HFFc6 (cell line): ENCODE measurements at regions not wholly inside any gene's neighbourhood (a gene's known extent, or its start where the extent isn't known, plus 50 kb on each side); places are given as distances from the start of the nearest gene placed in this dataset.

ENCODE experiments used
- DNase-seq: peaks from one replicate; pipeline ENCODE4 v3.0.0-alpha.2; 2018
- H3K27ac Mint-ChIP-seq: 2 replicates; pipeline ENCODE4 v1.8.0; 2020; ENCODE audit warnings: mild to moderate bottlenecking, mixed read lengths
- H3K27me3 Mint-ChIP-seq: 2 replicates; pipeline ENCODE4 v1.8.0; 2021; ENCODE audit warnings: mild to moderate bottlenecking, moderate library complexity, mixed read lengths; ENCODE audit not compliant: insufficient read depth
- H3K36me3 Mint-ChIP-seq: 2 replicates; pipeline ENCODE4 v1.8.0; 2021; ENCODE audit warnings: low read depth, mixed read lengths
- H3K4me1 Mint-ChIP-seq: 2 replicates; pipeline ENCODE4 v1.8.0; 2020; ENCODE audit warnings: low read depth, mixed read lengths
- H3K4me3 Mint-ChIP-seq: 2 replicates; pipeline ENCODE4 v1.8.0; 2020; ENCODE audit warnings: mild to moderate bottlenecking, moderate library complexity, mixed read lengths
- H3K9me3 Mint-ChIP-seq: 2 replicates; pipeline ENCODE4 v1.8.0; 2020; ENCODE audit warnings: mild to moderate bottlenecking, mixed read lengths
- TF ChIP-seq, protein P1 (sequence below): fragments of 200-600 bp; sonication (generic); IDR thresholded peaks from 2 replicates; pipeline ENCODE4 v1.5.0; 2021; ENCODE audit warnings: antibody characterized with exemption, mild to moderate bottlenecking

DNA sequence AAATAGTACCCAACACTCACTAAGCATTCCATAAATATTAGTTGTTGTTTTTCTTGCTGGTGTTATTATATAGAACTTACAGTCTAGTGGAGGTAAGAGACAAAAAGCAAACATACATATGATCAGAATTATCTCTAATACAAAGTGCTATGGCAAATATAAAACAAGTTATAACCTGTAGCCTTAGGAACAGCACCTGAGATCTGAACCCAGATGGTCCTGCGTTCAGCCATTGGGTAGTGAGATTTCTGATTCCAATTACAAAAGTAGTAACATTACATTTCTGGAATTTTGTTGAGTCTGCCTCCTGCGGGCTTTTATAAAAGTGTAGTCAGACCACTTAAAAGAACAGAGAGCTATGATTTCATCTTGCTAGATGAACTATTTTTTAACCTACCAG lies 242.9 kb upstream of the ZNF462 start:
- peaks cover 4% of the 10 kb centered on the region; the same call in 1 of the 2 replicates for H3K27me3 Mint-ChIP-seq
- TF ChIP-seq, protein P1, sequence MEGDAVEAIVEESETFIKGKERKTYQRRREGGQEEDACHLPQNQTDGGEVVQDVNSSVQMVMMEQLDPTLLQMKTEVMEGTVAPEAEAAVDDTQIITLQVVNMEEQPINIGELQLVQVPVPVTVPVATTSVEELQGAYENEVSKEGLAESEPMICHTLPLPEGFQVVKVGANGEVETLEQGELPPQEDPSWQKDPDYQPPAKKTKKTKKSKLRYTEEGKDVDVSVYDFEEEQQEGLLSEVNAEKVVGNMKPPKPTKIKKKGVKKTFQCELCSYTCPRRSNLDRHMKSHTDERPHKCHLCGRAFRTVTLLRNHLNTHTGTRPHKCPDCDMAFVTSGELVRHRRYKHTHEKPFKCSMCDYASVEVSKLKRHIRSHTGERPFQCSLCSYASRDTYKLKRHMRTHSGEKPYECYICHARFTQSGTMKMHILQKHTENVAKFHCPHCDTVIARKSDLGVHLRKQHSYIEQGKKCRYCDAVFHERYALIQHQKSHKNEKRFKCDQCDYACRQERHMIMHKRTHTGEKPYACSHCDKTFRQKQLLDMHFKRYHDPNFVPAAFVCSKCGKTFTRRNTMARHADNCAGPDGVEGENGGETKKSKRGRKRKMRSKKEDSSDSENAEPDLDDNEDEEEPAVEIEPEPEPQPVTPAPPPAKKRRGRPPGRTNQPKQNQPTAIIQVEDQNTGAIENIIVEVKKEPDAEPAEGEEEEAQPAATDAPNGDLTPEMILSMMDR: no peak
- no peak overlapping the region for H3K27ac Mint-ChIP-seq
- DNase-seq: no peak
- no peak overlapping the region for H3K4me3 Mint-ChIP-seq
- H3K9me3 Mint-ChIP-seq: peaks cover 26% of the 10 kb centered on the region
- no peaks in the 10 kb centered on the region for H3K4me1 Mint-ChIP-seq
- H3K36me3 Mint-ChIP-seq: no peaks in the 10 kb centered on the region; the same call in none of the 2 replicates

DNA sequence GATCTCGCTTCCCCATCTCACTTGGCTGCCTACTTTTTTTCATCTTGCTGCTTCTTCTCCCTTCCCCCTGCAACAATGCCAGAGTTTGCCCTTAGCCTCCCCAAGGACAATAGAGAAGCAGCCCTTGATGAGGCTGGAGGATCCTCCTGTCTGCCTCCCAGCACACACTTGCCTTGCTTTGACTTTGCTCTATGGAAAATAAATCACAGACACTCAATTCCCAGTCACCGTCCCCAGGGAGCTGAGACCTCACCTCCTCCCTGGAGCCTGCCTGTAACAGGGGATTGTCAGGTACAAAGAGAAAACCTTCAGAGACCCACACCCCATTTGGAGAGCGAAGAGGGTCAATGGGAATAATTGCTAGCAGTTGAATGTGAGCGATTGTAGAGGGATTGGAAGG lies 242.1 kb upstream of the ZNF462 start:
- H3K4me3 Mint-ChIP-seq: no peak overlapping the region
- H3K9me3 Mint-ChIP-seq: peaks cover 21% of the 10 kb centered on the region
- no peak overlapping the region for H3K27ac Mint-ChIP-seq
- TF ChIP-seq, protein P1: no peak
- no peaks in the 10 kb centered on the region; the same call in none of the 2 replicates for H3K36me3 Mint-ChIP-seq
- DNase-seq: no peak
- no peaks in the 10 kb centered on the region for H3K4me1 Mint-ChIP-seq
- H3K27me3 Mint-ChIP-seq: peaks cover 4% of the 10 kb centered on the region; the same call in 1 of the 2 replicates

DNA sequence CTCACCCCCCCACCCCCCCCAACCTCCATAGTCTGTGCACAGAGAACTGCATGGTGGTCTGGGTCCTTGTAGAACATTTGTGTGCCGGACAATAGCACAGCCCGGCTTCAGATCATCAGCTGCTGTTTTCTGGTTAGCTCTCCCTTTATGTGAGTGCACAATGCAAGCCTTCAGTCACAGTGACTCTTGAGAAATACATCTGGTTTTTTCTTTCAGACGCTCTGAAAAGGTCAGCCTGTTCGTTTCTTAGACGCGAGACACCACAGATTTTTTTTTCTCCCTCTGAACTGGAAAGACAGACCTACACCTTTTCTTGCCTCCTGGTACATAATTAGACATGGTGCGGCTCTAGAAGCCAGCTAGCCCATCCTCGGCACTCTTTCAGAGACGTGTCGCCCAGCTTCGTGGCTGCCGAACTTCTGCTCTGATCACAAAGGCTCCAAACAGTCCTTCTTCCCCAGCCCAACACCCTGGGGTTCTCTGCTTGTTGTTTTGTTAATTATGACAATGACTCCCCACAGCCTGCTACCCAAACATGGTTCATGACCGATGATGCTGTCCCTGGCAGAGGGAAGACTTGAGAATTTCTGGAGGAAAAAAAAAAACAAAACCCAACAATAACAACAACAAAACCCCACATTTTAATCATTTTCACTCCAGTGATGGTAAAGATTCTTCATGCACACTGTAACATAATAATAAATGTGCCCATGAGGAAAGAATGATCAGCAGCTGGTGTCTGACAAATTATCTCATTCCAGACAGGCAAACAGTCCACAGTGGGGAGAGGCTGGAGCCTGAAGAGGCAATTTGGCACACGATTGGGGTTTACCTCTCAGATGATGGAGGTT lies 241.4 kb upstream of the ZNF462 start:
- TF ChIP-seq, protein P1: no peak
- DNase-seq: no peak
- Mint-ChIP-seq H3K4me3 (no peak overlapping the region), H3K4me1 (no peaks in the 10 kb centered on the region), H3K27ac (no peak overlapping the region), H3K36me3 (no peaks in the 10 kb centered on the region; the same call in none of the 2 replicates), H3K27me3 (peaks cover 4% of the 10 kb centered on the region; the same call in 1 of the 2 replicates), H3K9me3 (peaks cover 21% of the 10 kb centered on the region)

DNA sequence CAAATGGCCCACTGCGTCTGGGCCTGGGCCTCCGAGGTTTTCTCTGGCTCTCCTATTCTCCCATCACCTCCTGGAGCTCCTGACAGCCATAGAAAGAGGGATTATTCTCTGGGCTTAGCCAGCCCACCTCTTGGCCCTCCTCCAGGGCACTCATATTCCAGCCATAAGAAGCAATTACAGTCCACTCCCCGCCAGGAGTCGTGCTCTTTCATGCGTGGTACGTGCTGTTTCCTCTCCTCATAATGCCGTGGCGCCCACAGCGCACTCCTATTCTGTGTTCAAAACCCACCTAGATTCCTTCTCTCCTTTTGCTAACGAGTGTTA lies 240.8 kb upstream of the ZNF462 start:
- Mint-ChIP-seq H3K27ac (no peak overlapping the region), H3K4me1 (no peaks in the 10 kb centered on the region), H3K9me3 (peaks cover 21% of the 10 kb centered on the region), H3K27me3 (peaks cover 4% of the 10 kb centered on the region; the same call in 1 of the 2 replicates), H3K36me3 (no peaks in the 10 kb centered on the region; the same call in none of the 2 replicates), H3K4me3 (no peak overlapping the region)
- TF ChIP-seq, protein P1: no peak
- DNase-seq: no peak

DNA sequence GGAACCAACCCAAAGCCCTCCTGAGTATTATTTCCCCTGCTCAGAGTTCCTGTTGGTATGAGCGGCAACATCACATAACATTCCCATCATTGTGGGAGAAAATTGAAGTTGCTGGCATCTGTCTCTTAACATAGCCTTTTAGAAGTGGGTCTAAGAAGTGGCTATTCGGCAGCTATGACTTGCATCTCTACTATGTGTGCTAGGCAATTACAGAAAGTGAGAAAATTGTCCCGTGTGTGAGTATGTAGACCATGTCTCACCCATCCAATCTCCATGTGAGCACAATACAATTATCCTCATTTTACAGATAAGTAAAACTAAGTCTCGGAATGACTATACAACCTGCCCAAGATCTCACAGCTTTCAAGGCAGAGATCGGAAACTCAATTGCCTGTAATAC lies 239.4 kb upstream of the ZNF462 start:
- Mint-ChIP-seq H3K27me3 (peaks cover 4% of the 10 kb centered on the region; the same call in 1 of the 2 replicates), H3K36me3 (no peaks in the 10 kb centered on the region; the same call in 1 of the 2 replicates), H3K9me3 (peaks cover 28% of the 10 kb centered on the region), H3K4me1 (no peaks in the 10 kb centered on the region), H3K27ac (no peak overlapping the region), H3K4me3 (no peak overlapping the region)
- TF ChIP-seq, protein P1: no peak
- DNase-seq: no peak
